ENCODE measurements at regions not wholly inside any gene's neighbourhood (a gene's known extent, or its start where the extent isn't known, plus 50 kb on each side); places are given as distances from the start of the nearest gene placed in this dataset.

- intact Hi-C loops (cut with micrococcal nuclease), result no loop called here
- H3K4me3 ChIP-seq (ENCODE audit: low read length), result no peak overlapping the region
- H3K4me1 ChIP-seq (ENCODE audit: control insufficient read depth, insufficient read depth, low read length), result no peaks in the 10 kb centered on the region
- WGBS (ENCODE audit: insufficient coverage), result 80% methylated on average over 1 of the region's 1 CpG
- Mint-ChIP-seq H3K9me3 (peaks cover 0 to 2% of the 10 kb centered on the region in 2 donors), H3K36me3 (no peaks in the 10 kb centered on the region), H3K4me1 (no peaks in the 10 kb centered on the region), H3K27ac (no peak overlapping the region), H3K4me3 (no peak overlapping the region), H3K27me3 (ENCODE audit: low read depth in 2 of 2) (no peaks in the 10 kb centered on the region)
- no peaks in the 10 kb centered on the region for H3K36me3 ChIP-seq (ENCODE audit: control insufficient read depth, insufficient read depth, low read length)
- H3K27ac ChIP-seq (ENCODE audit: low read length), result no peak overlapping the region
- no peaks in the 10 kb centered on the region for H3K27me3 ChIP-seq (ENCODE audit: control insufficient read depth, insufficient read depth, low read length)
- no peak for DNase-seq
- H3K9me3 ChIP-seq (ENCODE audit: control insufficient read depth, insufficient read depth, low read length), result no peaks in the 10 kb centered on the region
- no peak for ATAC-seq
- no peak for TF ChIP-seq CTCF (IDR thresholded peaks at IDR 0.05)
Measured at GRCh38 chr2:153074207-153074606, 355.8 kb downstream of the ARL6IP6 start.

- TF ChIP-seq CTCF (IDR thresholded peaks at IDR 0.05), result no peak
- intact Hi-C loops (cut with micrococcal nuclease), result no loop called here
- H3K4me1 ChIP-seq (ENCODE audit: control insufficient read depth, insufficient read depth, low read length), result no peaks in the 10 kb centered on the region
- H3K4me3 ChIP-seq (ENCODE audit: low read length), result no peak overlapping the region
- no peaks in the 10 kb centered on the region for H3K9me3 ChIP-seq (ENCODE audit: control insufficient read depth, insufficient read depth, low read length)
- H3K9me3 Mint-ChIP-seq, result peaks cover 0 to 2% of the 10 kb centered on the region in 2 donors
- H3K4me3 Mint-ChIP-seq, result no peak overlapping the region
- DNase-seq, result no peak
- H3K27me3 Mint-ChIP-seq (ENCODE audit: low read depth in 2 of 2), result no peaks in the 10 kb centered on the region
- no peak for ATAC-seq
- no peaks in the 10 kb centered on the region for H3K27me3 ChIP-seq (ENCODE audit: control insufficient read depth, insufficient read depth, low read length)
- no peak overlapping the region for H3K27ac ChIP-seq (ENCODE audit: low read length)
- no peaks in the 10 kb centered on the region for H3K36me3 Mint-ChIP-seq
- H3K36me3 ChIP-seq (ENCODE audit: control insufficient read depth, insufficient read depth, low read length), result no peaks in the 10 kb centered on the region
- no peak overlapping the region for H3K27ac Mint-ChIP-seq
- H3K4me1 Mint-ChIP-seq, result no peaks in the 10 kb centered on the region
- 91% methylated on average over 6 of the region's 8 CpGs for WGBS (ENCODE audit: insufficient coverage)
Measured at GRCh38 chr2:153072813-153073212, 354.4 kb downstream of the ARL6IP6 start.

GRCh38 chr2:153072077-153072476, 353.7 kb downstream of the ARL6IP6 start:
- intact Hi-C loops (cut with micrococcal nuclease), result no loop called here
- WGBS (ENCODE audit: insufficient coverage), result 70% methylated on average over 6 of the region's 6 CpGs
- no peaks in the 10 kb centered on the region for H3K36me3 ChIP-seq (ENCODE audit: control insufficient read depth, insufficient read depth, low read length)
- no peaks in the 10 kb centered on the region for H3K27me3 ChIP-seq (ENCODE audit: control insufficient read depth, insufficient read depth, low read length)
- Mint-ChIP-seq H3K27me3 (ENCODE audit: low read depth in 2 of 2) (no peaks in the 10 kb centered on the region), H3K36me3 (no peaks in the 10 kb centered on the region), H3K4me3 (no peak overlapping the region), H3K9me3 (peaks cover 0 to 2% of the 10 kb centered on the region in 2 donors), H3K27ac (no peak overlapping the region), H3K4me1 (no peaks in the 10 kb centered on the region)
- no peak for TF ChIP-seq CTCF (IDR thresholded peaks at IDR 0.05)
- no peak overlapping the region for H3K27ac ChIP-seq (ENCODE audit: low read length)
- ATAC-seq (no peak), DNase-seq (no peak)
- no peak overlapping the region for H3K4me3 ChIP-seq (ENCODE audit: low read length)
- no peaks in the 10 kb centered on the region for H3K4me1 ChIP-seq (ENCODE audit: control insufficient read depth, insufficient read depth, low read length)
- no peaks in the 10 kb centered on the region for H3K9me3 ChIP-seq (ENCODE audit: control insufficient read depth, insufficient read depth, low read length)

GRCh38 chr2:153071090-153071489, 352.7 kb downstream of the ARL6IP6 start:
- no peaks in the 10 kb centered on the region for H3K4me1 ChIP-seq (ENCODE audit: control insufficient read depth, insufficient read depth, low read length)
- no peak for TF ChIP-seq CTCF (IDR thresholded peaks at IDR 0.05)
- H3K36me3 Mint-ChIP-seq, result no peaks in the 10 kb centered on the region
- ATAC-seq (no peak), DNase-seq (no peak)
- no peaks in the 10 kb centered on the region for H3K4me1 Mint-ChIP-seq
- no peak overlapping the region for H3K4me3 Mint-ChIP-seq
- H3K9me3 ChIP-seq (ENCODE audit: control insufficient read depth, insufficient read depth, low read length), result no peaks in the 10 kb centered on the region
- no peaks in the 10 kb centered on the region for H3K27me3 ChIP-seq (ENCODE audit: control insufficient read depth, insufficient read depth, low read length)
- H3K36me3 ChIP-seq (ENCODE audit: control insufficient read depth, insufficient read depth, low read length), result no peaks in the 10 kb centered on the region
- H3K27ac Mint-ChIP-seq, result no peak overlapping the region
- H3K4me3 ChIP-seq (ENCODE audit: low read length), result no peak overlapping the region
- intact Hi-C loops (cut with micrococcal nuclease), result no loop called here
- H3K27me3 Mint-ChIP-seq (ENCODE audit: low read depth in 2 of 2), result no peaks in the 10 kb centered on the region
- no peak overlapping the region for H3K27ac ChIP-seq (ENCODE audit: low read length)
- peaks cover 0 to 2% of the 10 kb centered on the region in 2 donors for H3K9me3 Mint-ChIP-seq
